Neuron (in vitro differentiated cells): ENCODE measurements at regions not wholly inside any gene's neighbourhood (a gene's known extent, or its start where the extent isn't known, plus 50 kb on each side); places are given as distances from the start of the nearest gene placed in this dataset.
"Not testable (repeated sequence)": the region's sequence is repeated elsewhere in the genome, so short reads cannot be mapped to it uniquely, and the experiment has no call there.

Source experiments
- H2AFZ ChIP-seq: one replicate; pipeline ENCODE4 v1.6.1; 2013; ENCODE audit warnings: low read depth, mild to moderate bottlenecking, inconsistent platforms, low read length, moderate library complexity
- H3K27me3 ChIP-seq: one replicate; pipeline ENCODE4 v1.6.1; 2013; ENCODE audit warnings: low read length; ENCODE audit not compliant: insufficient read depth
- H3K36me3 ChIP-seq: one replicate; pipeline ENCODE4 v1.6.1; 2013; ENCODE audit warnings: low read length; ENCODE audit not compliant: insufficient read depth
- H3K4me1 ChIP-seq: one replicate; pipeline ENCODE4 v1.6.1; 2013; ENCODE audit warnings: low read length; ENCODE audit not compliant: insufficient read depth
- H3K4me3 ChIP-seq: 2 replicates; pipeline ENCODE4 v1.5.1; 2013; ENCODE audit warnings: mild to moderate bottlenecking, low read length, moderate library complexity
- H3K9me3 ChIP-seq: one replicate; pipeline ENCODE4 v1.6.1; 2013; ENCODE audit warnings: low read length

DNA sequence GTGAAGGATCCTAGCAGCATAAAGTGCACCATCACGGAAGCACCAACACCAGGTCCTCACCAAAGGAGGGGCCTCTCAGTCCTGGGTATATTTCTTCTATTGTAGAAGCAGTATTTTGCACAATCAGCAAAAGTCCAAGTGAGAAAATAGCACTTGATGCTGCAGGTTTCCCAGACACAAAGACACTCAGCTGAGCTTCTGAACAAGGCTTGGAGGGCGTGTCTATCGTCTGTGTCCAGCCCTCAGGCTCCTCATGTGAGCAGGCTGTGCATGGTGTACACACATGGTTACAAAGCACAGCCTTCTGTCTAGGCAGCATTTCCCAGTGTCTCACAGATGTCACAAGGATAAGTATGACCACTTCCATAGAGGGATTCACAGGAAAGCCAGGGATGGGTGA is 98.3 kb upstream of the SPATA12 start:
- no peaks in the 10 kb centered on the region for H3K36me3 ChIP-seq
- H3K9me3 ChIP-seq, result no peaks in the 10 kb centered on the region
- H3K4me3 ChIP-seq, result no peak overlapping the region
- H3K4me1 ChIP-seq, result no peaks in the 10 kb centered on the region
- no peak overlapping the region for H2AFZ ChIP-seq
- H3K27me3 ChIP-seq, result no peaks in the 10 kb centered on the region

DNA sequence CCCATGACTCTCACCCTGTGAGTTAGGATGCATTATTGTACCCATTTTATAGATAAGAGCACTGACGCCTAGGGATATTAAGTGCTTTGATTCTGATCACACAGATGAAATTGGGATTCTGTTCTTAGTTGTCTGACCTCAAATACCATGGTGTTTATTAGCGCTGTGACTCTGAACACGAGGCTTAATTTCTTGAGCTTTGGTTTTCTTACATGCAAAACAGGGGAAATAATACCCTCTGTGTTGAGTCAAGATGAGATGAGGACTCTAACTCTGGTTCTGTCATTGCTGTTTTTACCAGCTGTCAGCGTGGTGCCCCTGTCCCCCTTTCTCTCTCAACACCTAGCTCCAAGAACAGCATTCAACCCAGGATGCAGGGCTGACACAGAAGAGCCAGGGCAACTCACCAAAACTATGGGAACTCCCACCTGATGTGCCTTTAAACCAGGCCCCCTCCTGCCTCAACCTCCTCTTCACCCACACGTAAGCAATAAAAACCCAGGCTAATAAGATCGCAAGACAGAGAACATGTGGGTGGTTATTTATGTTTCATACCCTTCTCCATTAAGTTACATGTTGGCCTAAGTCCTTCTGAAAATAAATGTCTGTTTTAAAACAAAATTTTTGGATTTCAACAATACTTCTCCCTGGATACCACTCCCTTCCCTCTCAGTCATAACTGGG is 100.1 kb upstream of the SPATA12 start:
- Histone ChIP-seq H3K4me1 (no peaks in the 10 kb centered on the region), H3K27me3 (no peaks in the 10 kb centered on the region), H3K36me3 (no peaks in the 10 kb centered on the region), H2AFZ (no peak overlapping the region), H3K9me3 (no peaks in the 10 kb centered on the region), H3K4me3 (no peak overlapping the region)

DNA sequence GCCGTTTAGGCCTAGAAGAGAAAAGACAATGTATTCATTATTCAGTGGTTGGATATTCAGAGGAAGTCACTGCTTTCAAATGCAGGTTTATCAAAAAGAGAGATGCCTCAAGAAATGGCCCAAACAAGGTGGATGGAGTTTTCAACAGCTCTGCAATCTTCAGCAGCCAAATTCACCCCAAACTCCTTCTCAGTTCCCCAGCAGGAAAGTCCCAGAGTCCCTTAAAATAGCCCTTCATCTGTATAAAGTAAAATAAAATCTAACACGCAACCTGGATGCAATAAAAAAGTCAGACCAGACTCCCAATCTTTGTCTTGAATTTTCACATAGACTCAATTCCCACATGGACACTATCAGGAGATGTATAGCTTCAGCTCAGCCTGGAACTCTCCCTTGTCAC is 101.6 kb upstream of the SPATA12 start:
- H3K9me3 ChIP-seq, result no peaks in the 10 kb centered on the region

DNA sequence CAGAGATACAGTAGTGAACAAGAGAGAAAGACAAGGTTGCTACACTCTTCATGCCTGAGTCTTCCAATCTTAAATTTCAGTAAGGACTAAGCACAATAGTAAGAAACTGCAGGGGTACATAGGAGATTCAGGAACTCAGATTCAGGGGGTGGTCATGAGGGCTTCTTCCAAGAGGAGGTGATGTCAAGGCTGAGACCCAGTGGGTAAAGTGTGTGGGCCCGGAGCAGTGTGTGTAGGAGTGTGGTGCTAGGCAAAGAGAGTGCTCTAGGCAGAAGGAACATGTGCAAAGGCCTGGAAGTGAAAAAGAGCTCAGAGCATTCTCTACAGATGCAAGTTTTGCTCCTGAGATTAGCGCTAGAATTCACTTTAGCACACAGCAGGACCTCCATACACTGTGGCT is 102.9 kb upstream of the SPATA12 start:
- no peaks in the 10 kb centered on the region for H3K36me3 ChIP-seq
- H2AFZ ChIP-seq, result no peak overlapping the region
- no peaks in the 10 kb centered on the region for H3K9me3 ChIP-seq
- H3K4me1 ChIP-seq, result no peaks in the 10 kb centered on the region
- H3K4me3 ChIP-seq, result no peak overlapping the region
- no peaks in the 10 kb centered on the region for H3K27me3 ChIP-seq

More for the DNA sequence above, 101.6 kb upstream of the SPATA12 start:
- H3K27me3 ChIP-seq, result no peaks in the 10 kb centered on the region
- no peaks in the 10 kb centered on the region for H3K36me3 ChIP-seq
- H3K4me1 ChIP-seq, result no peaks in the 10 kb centered on the region
- H3K4me3 ChIP-seq, result no peak overlapping the region
- H2AFZ ChIP-seq, result no peak overlapping the region

DNA sequence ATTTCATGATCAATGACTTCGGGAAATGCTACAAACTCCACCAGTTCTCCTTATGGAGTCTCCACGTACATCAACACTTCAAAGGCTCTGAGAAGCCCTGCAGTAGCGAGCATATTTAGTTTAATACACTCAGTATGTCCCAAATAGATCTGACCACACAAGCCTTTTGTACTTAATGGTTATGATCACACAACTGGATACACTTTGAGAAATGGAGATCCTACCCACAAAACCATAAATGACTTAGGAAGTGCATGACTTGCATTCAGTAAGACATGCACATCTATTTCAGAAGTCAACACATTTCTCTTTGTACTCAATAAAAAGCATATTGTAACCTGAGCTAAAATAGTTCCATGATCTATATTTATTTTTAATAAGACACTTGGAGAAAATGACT is 103.6 kb upstream of the SPATA12 start:
- Histone ChIP-seq H3K9me3 (no peaks in the 10 kb centered on the region), H3K36me3 (no peaks in the 10 kb centered on the region), H3K27me3 (no peaks in the 10 kb centered on the region)

DNA sequence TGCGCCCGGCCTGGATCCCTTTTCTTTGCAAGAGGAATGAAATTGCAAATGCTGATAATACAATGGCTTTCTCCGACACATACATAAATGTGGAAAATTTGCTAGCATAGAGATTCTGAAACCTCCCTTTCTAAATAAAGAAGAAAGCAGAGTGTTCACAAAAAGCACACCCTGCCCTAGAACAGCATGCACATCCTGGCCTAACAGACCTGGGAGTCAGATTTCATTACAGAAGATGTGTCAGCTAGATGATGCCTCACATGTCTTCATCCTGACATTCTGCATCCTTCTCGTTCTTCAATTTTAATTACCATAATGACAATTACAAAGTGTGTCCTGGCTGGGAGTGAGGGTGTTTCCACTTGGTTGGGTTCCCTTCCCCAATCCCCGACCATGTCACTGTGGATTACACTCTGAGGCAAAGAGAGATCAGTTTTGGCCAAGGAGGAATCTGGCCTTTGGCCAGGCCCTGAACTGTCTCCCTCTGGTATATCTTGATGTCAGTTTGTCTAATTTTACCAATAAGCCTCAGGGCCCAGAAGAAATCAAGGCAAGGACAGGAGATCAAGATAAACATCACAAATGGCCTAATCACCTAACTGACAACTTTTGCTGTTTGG is 104.9 kb upstream of the SPATA12 start:
- Histone ChIP-seq H3K4me1 (no peaks in the 10 kb centered on the region), H3K36me3 (no peaks in the 10 kb centered on the region), H3K27me3 (no peaks in the 10 kb centered on the region), H3K4me3 (no peak overlapping the region), H3K9me3 (no peaks in the 10 kb centered on the region), H2AFZ (no peak overlapping the region)

More for the DNA sequence above, 103.6 kb upstream of the SPATA12 start:
- no peak overlapping the region for H3K4me3 ChIP-seq
- H2AFZ ChIP-seq, result no peak overlapping the region
- no peaks in the 10 kb centered on the region for H3K4me1 ChIP-seq

DNA sequence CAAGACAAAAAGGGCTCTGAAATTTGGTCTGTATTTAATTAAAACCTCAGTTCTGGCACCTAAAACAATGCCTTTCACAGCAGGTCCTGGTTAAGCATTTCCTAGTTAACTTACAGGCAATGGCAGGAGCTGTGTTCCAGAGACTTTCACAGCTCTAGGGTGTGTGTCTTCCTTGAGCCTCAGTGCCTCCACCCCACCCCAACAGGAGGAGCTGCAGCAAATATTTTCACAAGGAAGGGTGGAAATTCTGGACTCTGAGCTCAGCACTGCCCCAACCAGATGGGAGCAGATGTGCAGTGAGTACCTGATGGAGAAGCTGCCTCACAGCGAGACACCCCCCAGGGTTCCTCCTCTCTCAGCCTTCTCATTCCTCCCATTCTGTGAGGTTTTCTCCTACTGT is 106.3 kb upstream of the SPATA12 start:
- no peaks in the 10 kb centered on the region for H3K4me1 ChIP-seq
- no peak overlapping the region for H3K4me3 ChIP-seq
- no peak overlapping the region for H2AFZ ChIP-seq
- H3K27me3 ChIP-seq, result no peaks in the 10 kb centered on the region
- no peaks in the 10 kb centered on the region for H3K36me3 ChIP-seq
- no peaks in the 10 kb centered on the region for H3K9me3 ChIP-seq

DNA sequence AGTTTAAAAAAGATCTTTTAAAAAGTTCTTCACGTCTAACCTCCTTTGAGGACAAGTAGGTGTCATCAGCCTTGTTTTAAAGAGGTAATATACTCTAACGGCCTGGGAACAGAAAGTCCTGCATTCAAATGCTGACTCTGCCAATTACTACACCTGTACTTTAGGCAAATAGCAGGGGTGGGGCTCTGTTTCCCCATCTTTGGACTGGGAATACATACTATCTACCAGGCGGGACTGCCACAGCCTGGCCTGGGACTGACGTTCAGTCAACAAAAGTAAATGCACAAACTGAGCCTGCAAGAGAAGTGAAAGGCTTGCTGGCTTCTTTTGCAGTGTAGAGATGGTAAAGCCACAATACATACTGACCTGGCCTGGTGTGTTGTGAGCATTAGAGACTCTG is 107.6 kb upstream of the SPATA12 start:
- Histone ChIP-seq H3K4me3 (no peak overlapping the region), H3K4me1 (no peaks in the 10 kb centered on the region), H3K27me3 (no peaks in the 10 kb centered on the region), H3K36me3 (no peaks in the 10 kb centered on the region), H2AFZ (no peak overlapping the region), H3K9me3 (no peaks in the 10 kb centered on the region)

DNA sequence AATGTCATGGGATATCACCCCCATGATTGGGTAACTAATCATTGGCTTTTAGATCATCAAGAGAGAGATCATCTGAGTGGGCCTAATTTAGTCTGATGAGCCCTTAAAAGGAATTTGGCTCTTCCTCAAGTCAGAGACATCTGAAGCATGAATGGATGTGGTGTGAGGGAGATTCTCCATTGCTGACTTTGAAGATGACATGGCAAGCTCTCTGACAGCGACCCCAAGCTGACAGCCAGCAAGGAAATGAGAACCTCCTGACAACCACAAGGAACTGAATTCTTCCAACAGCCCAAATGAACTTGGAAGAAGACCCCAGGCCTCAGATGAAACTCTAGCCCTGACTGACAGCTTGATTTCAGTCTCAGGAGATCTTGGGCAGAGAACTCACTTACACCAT is 108.4 kb upstream of the SPATA12 start:
- no peaks in the 10 kb centered on the region for H3K36me3 ChIP-seq
- H3K27me3 ChIP-seq, result no peaks in the 10 kb centered on the region
- no peaks in the 10 kb centered on the region for H3K9me3 ChIP-seq
- H3K4me1 ChIP-seq, result no peaks in the 10 kb centered on the region
- H2AFZ ChIP-seq, result no peak overlapping the region
- H3K4me3 ChIP-seq, result no peak overlapping the region

DNA sequence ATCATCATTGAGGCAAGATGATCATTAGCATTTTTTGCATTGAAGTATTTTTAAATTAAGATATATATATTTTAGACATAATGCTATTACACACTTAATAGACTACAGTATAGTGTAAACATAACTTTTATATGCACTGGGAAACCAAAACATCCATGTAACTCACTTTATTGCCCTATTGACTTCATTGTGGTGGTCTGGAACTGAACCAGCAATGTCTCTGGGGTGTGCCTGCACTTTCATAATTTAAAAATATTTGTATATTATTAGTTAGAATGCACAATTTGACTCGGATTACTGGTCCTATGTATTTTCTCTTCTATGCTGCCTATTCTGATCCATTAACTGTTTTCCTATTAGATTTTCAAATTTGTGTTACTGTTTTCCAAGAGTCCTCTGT is 109.1 kb upstream of the SPATA12 start:
- Histone ChIP-seq H3K4me1 (no peaks in the 10 kb centered on the region), H3K9me3 (no peaks in the 10 kb centered on the region), H3K36me3 (no peaks in the 10 kb centered on the region), H3K27me3 (no peaks in the 10 kb centered on the region), H3K4me3 (no peak overlapping the region), H2AFZ (no peak overlapping the region)

DNA sequence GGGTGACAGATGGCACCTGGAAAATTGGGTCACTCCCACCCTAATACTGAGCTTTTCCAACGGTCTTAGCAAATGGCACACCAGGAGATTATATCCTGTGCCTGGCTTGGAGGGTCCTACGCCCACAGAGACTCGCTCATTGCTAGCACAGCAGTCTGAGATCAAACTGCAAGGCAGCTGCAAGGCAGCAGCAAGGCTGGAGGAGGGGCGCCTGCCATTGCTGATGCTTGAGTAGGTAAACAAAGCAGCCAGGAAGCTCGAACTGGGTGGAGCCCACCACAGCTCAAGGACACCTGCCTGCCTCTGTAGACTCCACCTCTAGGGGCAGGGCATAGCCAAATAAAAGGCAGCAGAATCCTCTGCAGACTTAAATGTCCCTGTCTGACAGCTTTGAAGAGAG is 115.1 kb upstream of the SPATA12 start:
- H2AFZ ChIP-seq, H3K36me3 ChIP-seq, H3K27me3 ChIP-seq, H3K9me3 ChIP-seq, H3K4me1 ChIP-seq, H3K4me3 ChIP-seq: not testable (repeated sequence)

DNA sequence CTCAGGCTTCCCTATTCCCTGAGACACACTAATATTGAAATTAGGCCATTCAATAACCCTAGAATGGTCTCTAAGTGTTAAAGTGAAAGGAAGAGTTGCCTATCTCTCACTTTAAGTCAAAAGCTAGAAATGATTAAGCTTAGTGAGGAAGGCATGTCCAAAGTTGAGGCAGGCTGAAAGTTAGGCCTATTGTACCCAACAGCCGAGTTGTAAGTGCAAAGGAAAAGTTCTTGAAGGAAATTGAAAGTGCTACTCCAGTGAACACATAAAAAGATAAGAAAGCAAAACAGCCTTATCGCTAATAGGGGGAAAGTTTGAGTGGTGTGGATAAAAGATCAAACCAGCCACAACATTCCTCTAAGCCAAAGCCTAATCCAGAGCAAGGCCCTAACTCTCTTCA is 117.9 kb upstream of the SPATA12 start:
- no peaks in the 10 kb centered on the region for H3K27me3 ChIP-seq
- H3K4me1 ChIP-seq, result peaks cover 2% of the 10 kb centered on the region
- H2AFZ ChIP-seq, result no peak overlapping the region
- no peaks in the 10 kb centered on the region for H3K9me3 ChIP-seq
- no peak overlapping the region for H3K4me3 ChIP-seq
- H3K36me3 ChIP-seq, result no peaks in the 10 kb centered on the region

DNA sequence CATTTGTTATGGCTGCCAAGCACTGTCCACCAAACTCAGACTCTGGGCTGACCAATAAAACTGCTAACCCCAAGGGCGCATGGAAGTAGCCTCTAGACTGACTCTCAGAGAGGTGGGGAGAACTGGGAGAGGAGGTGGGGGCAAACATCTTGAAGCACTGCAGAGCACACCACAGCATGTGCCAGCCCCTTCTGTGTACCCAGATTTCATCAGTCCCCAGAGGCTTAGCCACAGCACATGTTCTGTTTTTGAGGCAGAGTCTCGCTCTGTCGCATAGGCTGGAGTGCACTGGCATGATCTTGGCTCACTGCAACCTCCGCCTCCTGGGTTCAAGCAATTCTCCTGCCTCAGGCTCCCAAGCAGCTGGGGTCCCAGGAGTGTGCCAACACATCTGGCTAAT is 119.5 kb upstream of the SPATA12 start:
- Histone ChIP-seq H3K36me3 (no peaks in the 10 kb centered on the region), H3K27me3 (no peaks in the 10 kb centered on the region), H2AFZ (no peak overlapping the region), H3K4me1 (peaks cover 2% of the 10 kb centered on the region), H3K9me3 (no peaks in the 10 kb centered on the region), H3K4me3 (no peak overlapping the region)

DNA sequence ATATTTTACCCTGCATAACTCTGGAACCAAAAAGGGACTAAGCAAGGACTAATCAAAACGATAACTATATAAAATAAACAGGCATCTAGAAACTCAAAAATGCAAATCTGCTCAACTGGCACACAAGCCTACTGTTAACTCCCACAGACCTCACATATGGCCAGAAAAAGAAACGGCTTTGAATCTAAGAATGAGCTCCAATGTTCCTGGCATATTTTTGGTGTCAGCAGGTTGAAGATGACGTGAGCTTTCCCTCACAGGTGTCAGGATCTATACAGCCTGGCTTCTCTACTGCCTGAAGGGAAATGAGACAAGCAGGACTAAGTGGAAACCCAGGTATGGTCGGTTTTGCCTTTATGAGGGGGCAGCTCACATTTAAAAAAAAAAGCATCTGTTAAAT is 120.1 kb upstream of the SPATA12 start:
- Histone ChIP-seq H3K27me3 (no peaks in the 10 kb centered on the region), H3K9me3 (no peaks in the 10 kb centered on the region), H3K4me3 (no peak overlapping the region), H3K4me1 (peaks cover 2% of the 10 kb centered on the region), H2AFZ (no peak overlapping the region), H3K36me3 (no peaks in the 10 kb centered on the region)
